KMS-11 (cell line): ENCODE measurements at regions not wholly inside any gene's neighbourhood (a gene's known extent, or its start where the extent isn't known, plus 50 kb on each side); places are given as distances from the start of the nearest gene placed in this dataset.

Experiments used
- H2AFZ ChIP-seq: fragments of 200-600 bp; sonication (generic); 2 replicates; pipeline ENCODE4 v1.6.1; 2016; ENCODE audit warnings: antibody characterized with exemption, mixed run types, low read depth
- H3K27ac ChIP-seq: fragments of 200-600 bp; sonication (generic); 2 replicates; pipeline ENCODE4 v1.6.1; 2016; ENCODE audit warnings: mild to moderate bottlenecking, mixed run types
- H3K27me3 ChIP-seq: fragments of 200-600 bp; sonication (generic); 2 replicates; pipeline ENCODE4 v1.6.1; 2017; ENCODE audit warnings: mild to moderate bottlenecking, low read depth, mixed run types, moderate library complexity; ENCODE audit not compliant: insufficient read depth
- H3K36me3 ChIP-seq: fragments of 200-600 bp; sonication (generic); 2 replicates; pipeline ENCODE4 v1.6.1; 2017; ENCODE audit warnings: mild to moderate bottlenecking, mixed run types; ENCODE audit not compliant: insufficient read depth
- H3K4me1 ChIP-seq: fragments of 200-600 bp; sonication (generic); 2 replicates; pipeline ENCODE4 v1.6.1; 2016; ENCODE audit warnings: mild to moderate bottlenecking, low read depth, mixed run types; ENCODE audit not compliant: poor library complexity, severe bottlenecking
- H3K4me2 ChIP-seq: fragments of 200-600 bp; sonication (generic); 2 replicates; pipeline ENCODE4 v1.7.0; 2016; ENCODE audit warnings: mild to moderate bottlenecking, mixed run types
- H3K4me3 ChIP-seq: fragments of 200-600 bp; sonication (generic); IDR thresholded peaks from 2 replicates; pipeline ENCODE4 v1.6.1; 2017; ENCODE audit warnings: low read depth, low read length, mixed read lengths; ENCODE audit not compliant: insufficient read depth
- H3K79me2 ChIP-seq: fragments of 200-600 bp; sonication (generic); 2 replicates; pipeline ENCODE4 v1.6.1; 2016; ENCODE audit warnings: low read depth, mixed run types; ENCODE audit not compliant: insufficient read depth
- H3K9ac ChIP-seq: fragments of 200-600 bp; sonication (generic); 2 replicates; pipeline ENCODE4 v1.6.1; 2016; ENCODE audit warnings: mild to moderate bottlenecking, mixed run types
- H4K20me1 ChIP-seq: fragments of 200-600 bp; sonication (generic); 2 replicates; pipeline ENCODE4 v1.6.1; 2016; ENCODE audit warnings: mild to moderate bottlenecking, mixed run types; ENCODE audit not compliant: insufficient read depth
- TF ChIP-seq, protein P1 (sequence below): fragments of 200-600 bp; sonication (generic); conservative IDR thresholded peaks from 2 replicates; pipeline ENCODE4 v1.6.1; 2017; ENCODE audit warnings: low read depth, mild to moderate bottlenecking, antibody characterized with exemption, low read length, moderate library complexity, mixed read lengths

DNA sequence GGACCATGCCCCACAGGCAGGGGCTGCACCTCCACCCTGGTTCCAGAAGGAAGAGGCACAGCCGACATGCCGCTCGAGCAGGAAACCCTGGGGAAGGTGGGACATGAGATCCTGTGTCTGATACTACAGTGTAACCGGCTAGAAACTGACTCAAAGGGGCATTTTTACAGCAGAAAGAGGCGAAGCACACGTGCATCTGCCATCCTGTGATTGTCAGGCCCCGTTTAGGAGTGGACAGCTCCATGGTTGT lies 62.7 kb downstream of the SIK1 start:
- H3K9ac ChIP-seq = no peak overlapping the region; the same call in 1 of the 2 replicates
- H3K79me2 ChIP-seq = peaks cover 16% of the 10 kb centered on the region
- no peaks in the 10 kb centered on the region for H3K27me3 ChIP-seq
- H3K4me3 ChIP-seq = no peak overlapping the region
- TF ChIP-seq, protein P1, sequence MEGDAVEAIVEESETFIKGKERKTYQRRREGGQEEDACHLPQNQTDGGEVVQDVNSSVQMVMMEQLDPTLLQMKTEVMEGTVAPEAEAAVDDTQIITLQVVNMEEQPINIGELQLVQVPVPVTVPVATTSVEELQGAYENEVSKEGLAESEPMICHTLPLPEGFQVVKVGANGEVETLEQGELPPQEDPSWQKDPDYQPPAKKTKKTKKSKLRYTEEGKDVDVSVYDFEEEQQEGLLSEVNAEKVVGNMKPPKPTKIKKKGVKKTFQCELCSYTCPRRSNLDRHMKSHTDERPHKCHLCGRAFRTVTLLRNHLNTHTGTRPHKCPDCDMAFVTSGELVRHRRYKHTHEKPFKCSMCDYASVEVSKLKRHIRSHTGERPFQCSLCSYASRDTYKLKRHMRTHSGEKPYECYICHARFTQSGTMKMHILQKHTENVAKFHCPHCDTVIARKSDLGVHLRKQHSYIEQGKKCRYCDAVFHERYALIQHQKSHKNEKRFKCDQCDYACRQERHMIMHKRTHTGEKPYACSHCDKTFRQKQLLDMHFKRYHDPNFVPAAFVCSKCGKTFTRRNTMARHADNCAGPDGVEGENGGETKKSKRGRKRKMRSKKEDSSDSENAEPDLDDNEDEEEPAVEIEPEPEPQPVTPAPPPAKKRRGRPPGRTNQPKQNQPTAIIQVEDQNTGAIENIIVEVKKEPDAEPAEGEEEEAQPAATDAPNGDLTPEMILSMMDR = no peak
- peaks cover 41% of the 10 kb centered on the region for H3K4me1 ChIP-seq
- no peak overlapping the region for H2AFZ ChIP-seq
- no peaks in the 10 kb centered on the region for H3K36me3 ChIP-seq
- H4K20me1 ChIP-seq = no peaks in the 10 kb centered on the region
- no peak overlapping the region for H3K27ac ChIP-seq
- peak overlapping the region; percentile 95; the same call in 1 of the 2 replicates for H3K4me2 ChIP-seq

DNA sequence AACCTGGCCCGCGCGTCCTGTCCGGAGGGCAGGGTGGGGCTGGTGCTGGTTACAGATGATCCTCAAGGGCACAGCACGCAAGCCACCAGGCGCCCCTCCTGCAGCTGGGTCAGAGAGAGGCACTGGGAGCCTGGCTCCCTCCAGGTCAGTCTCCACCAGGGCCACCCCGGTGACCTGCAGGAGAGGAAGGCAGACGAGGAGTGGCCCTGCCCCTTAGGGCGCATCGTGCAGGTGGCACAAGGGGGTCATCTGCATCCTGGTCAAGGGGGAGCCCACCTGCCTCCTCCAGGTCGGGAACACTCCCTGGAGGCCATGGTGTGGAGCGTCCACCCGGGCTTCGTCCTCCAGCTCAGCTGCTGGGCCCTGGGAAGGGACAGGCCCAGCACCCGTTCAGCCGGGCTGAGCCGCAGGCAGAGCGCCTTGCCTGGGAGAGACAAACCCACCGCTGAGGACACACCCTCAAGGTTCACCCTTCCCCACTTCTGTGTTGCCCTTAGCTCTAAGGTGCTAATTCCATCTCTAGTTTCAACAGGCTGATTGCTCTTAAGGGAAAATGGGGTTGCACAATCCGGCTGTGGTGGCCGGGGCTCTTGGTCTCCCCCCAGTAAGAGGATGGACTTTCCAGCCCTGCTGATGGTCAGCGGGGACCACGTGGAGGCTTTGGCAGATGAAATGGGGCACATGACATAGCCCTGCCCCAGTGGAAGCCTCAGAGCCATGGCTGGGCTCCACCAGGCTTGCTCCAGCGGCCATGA lies 63.2 kb downstream of the SIK1 start:
- H3K4me2 ChIP-seq = peak overlapping the region; percentile 95
- H3K79me2 ChIP-seq = peaks cover 19% of the 10 kb centered on the region
- H2AFZ ChIP-seq = no peak overlapping the region
- H3K4me1 ChIP-seq = peaks cover 46% of the 10 kb centered on the region
- peak overlapping the region; percentile 86; the same call in 1 of the 2 replicates for H3K9ac ChIP-seq
- no peaks in the 10 kb centered on the region for H3K27me3 ChIP-seq
- H3K4me3 ChIP-seq = no peak overlapping the region
- H3K36me3 ChIP-seq = no peaks in the 10 kb centered on the region
- TF ChIP-seq, protein P1 = no peak
- H4K20me1 ChIP-seq = no peaks in the 10 kb centered on the region
- H3K27ac ChIP-seq = peak overlapping the region; percentile 97

GRCh38 chr21:43362915-43363314 lies 64.0 kb downstream of the SIK1 start:
- Histone ChIP-seq H3K79me2 (peaks cover 21% of the 10 kb centered on the region), H3K4me1 (peaks cover 54% of the 10 kb centered on the region), H3K36me3 (no peaks in the 10 kb centered on the region), H3K27ac (peak overlapping the region; percentile 97), H3K9ac (peak overlapping the region; percentile 86), H4K20me1 (no peaks in the 10 kb centered on the region), H3K4me2 (peak overlapping the region; percentile 95), H2AFZ (0 out of 2 replicates have a peak overlapping the region, but pooled peaks have one; percentile 1), H3K27me3 (no peaks in the 10 kb centered on the region), H3K4me3 (no peak overlapping the region)
- TF ChIP-seq, protein P1 = no peak

- Histone ChIP-seq H3K4me2 (peak overlapping the region; percentile 95), H3K4me3 (no peak overlapping the region), H3K27ac (peak overlapping the region; percentile 97), H3K9ac (peak overlapping the region; percentile 86), H2AFZ (peak overlapping the region; percentile 1; the same call in 1 of the 2 replicates), H3K4me1 (peaks cover 59% of the 10 kb centered on the region), H3K79me2 (peaks cover 27% of the 10 kb centered on the region), H4K20me1 (no peaks in the 10 kb centered on the region), H3K27me3 (no peaks in the 10 kb centered on the region), H3K36me3 (no peaks in the 10 kb centered on the region)
- TF ChIP-seq, protein P1 = no peak
Measured at GRCh38 chr21:43362321-43362791, 64.6 kb downstream of the SIK1 start.
